Keratinocyte (primary cell): ENCODE measurements at regions not wholly inside any gene's neighbourhood (a gene's known extent, or its start where the extent isn't known, plus 50 kb on each side); places are given as distances from the start of the nearest gene placed in this dataset.

Experiments used
- DNase-seq: peaks from one replicate; pipeline ENCODE4 v3.0.0-alpha.2; 2011; ENCODE audit warnings: low read depth, missing footprints, low spot score
- FAIRE-seq: peaks from 2 replicates; lab custom pipeline; 2011; peaks lifted over from hg19 to GRCh38; lab: Jason Lieb, UNC
- H2AFZ ChIP-seq: 2 replicates; pipeline ENCODE4 v1.6.0; 2012; ENCODE audit warnings: low read length, control low read depth, inconsistent platforms; ENCODE audit not compliant: control insufficient read depth
- H3K27ac ChIP-seq: 2 replicates; pipeline ENCODE4 v1.5.1; 2011; ENCODE audit warnings: low read length; ENCODE audit not compliant: control insufficient read depth, insufficient read depth
- H3K27me3 ChIP-seq: 3 replicates; pipeline ENCODE4 v1.6.0; 2011; ENCODE audit warnings: low read length; ENCODE audit not compliant: control insufficient read depth, insufficient read depth; ENCODE audit errors: extremely low read depth
- H3K36me3 ChIP-seq, 2 experiments: 2 replicates in 1 of 2; 3 replicates in 1 of 2; pipeline ENCODE4 v1.5.1; 2011; ENCODE audit warnings: low read length in 2 of 2, mild to moderate bottlenecking in 1 of 2; ENCODE audit not compliant: control insufficient read depth in 2 of 2, insufficient read depth in 2 of 2; ENCODE audit errors: extremely low read depth in 1 of 2
- H3K4me1 ChIP-seq: 3 replicates; pipeline ENCODE4 v1.5.1; 2011; ENCODE audit warnings: low read length; ENCODE audit not compliant: control insufficient read depth, insufficient read depth; ENCODE audit errors: extremely low read depth
- H3K4me2 ChIP-seq: 3 replicates; pipeline ENCODE4 v1.6.0; 2011; ENCODE audit warnings: low read depth, low read length; ENCODE audit not compliant: control insufficient read depth, insufficient read depth; ENCODE audit errors: extremely low read depth
- H3K4me3 ChIP-seq, 3 experiments: fragments of 200-600 bp in 1 of 3; sonication (generic) in 1 of 3; 2 replicates in 2 of 3; 3 replicates in 1 of 3; pipeline ENCODE4 v1.5.1; 2011 to 2016; ENCODE audit warnings: low read length in 3 of 3, mild to moderate bottlenecking in 3 of 3, control low read depth in 2 of 3, inconsistent platforms in 1 of 3, low read depth in 1 of 3, mixed read lengths in 1 of 3, mixed run types in 1 of 3, moderate library complexity in 1 of 3; ENCODE audit not compliant: control insufficient read depth in 2 of 3, insufficient read depth in 2 of 3; ENCODE audit errors: extremely low read depth in 1 of 3
- H3K79me2 ChIP-seq: 2 replicates; pipeline ENCODE4 v1.6.0; 2012; ENCODE audit warnings: low read length; ENCODE audit not compliant: control insufficient read depth, insufficient read depth
- H3K9ac ChIP-seq: 3 replicates; pipeline ENCODE4 v1.6.0; 2011; ENCODE audit warnings: low read length; ENCODE audit not compliant: control insufficient read depth, insufficient read depth; ENCODE audit errors: extremely low read depth
- H3K9me1 ChIP-seq: 3 replicates; pipeline ENCODE4 v1.6.0; 2011; ENCODE audit warnings: low read length; ENCODE audit not compliant: control insufficient read depth, insufficient read depth; ENCODE audit errors: extremely low read depth
- H3K9me3 ChIP-seq: 2 replicates; pipeline ENCODE4 v1.5.1; 2012; ENCODE audit warnings: low read depth, low read length; ENCODE audit not compliant: control insufficient read depth
- H4K20me1 ChIP-seq: 3 replicates; pipeline ENCODE4 v1.6.0; 2011; ENCODE audit warnings: low read length; ENCODE audit not compliant: control insufficient read depth, insufficient read depth; ENCODE audit errors: extremely low read depth
- CTCF ChIP-seq, 3 experiments: IDR thresholded peaks in 1 of 3; conservative IDR thresholded peaks in 1 of 3; optimal IDR thresholded peaks in 1 of 3; 2 replicates in 2 of 3; 3 replicates in 1 of 3; pipeline versions ENCODE3 to v1.5.1; 2011; ENCODE audit warnings: low read length in 3 of 3, mild to moderate bottlenecking in 3 of 3, moderate library complexity in 2 of 3, control low read depth in 1 of 3, inconsistent platforms in 1 of 3; ENCODE audit not compliant: insufficient read depth in 2 of 3; ENCODE audit errors: extremely low read depth in 1 of 3
- EZH2 ChIP-seq: IDR thresholded peaks from one replicate; pipeline ENCODE4 v1.6.1; 2012; ENCODE audit warnings: inconsistent platforms, mild to moderate bottlenecking, low read length, moderate library complexity
- dilution Hi-C: fragments of 300-500 bp; cut with MboI; formaldehyde crosslinking; loops from one replicate; pipeline ENCODE4 v1.7.0; 2020; ENCODE audit warnings: low sequenced_read_pairs; ENCODE audit not compliant: extremely low pct_ligation_motif_present

- DNase-seq (no peak), FAIRE-seq (no peak)
- H4K20me1 ChIP-seq, result no peaks in the 10 kb centered on the region
- no peak overlapping the region for H3K4me3 ChIP-seq
- TF ChIP-seq EZH2 (no peak), CTCF (optimal IDR thresholded peaks at IDR 0.05 in 1 of 3, IDR thresholded peaks at IDR 0.05 in 1 of 3, conservative IDR thresholded peaks at IDR 0.05 in 1 of 3; ENCODE audit: extremely low read depth in 1 of 3, insufficient read depth in 2 of 3, low read length in 3 of 3) (no peak)
- no peak overlapping the region for H3K4me2 ChIP-seq
- H3K36me3 ChIP-seq, result no peaks in the 10 kb centered on the region
- H3K79me2 ChIP-seq, result no peaks in the 10 kb centered on the region
- H3K9me1 ChIP-seq, result no peaks in the 10 kb centered on the region
- H3K27ac ChIP-seq, result no peak overlapping the region
- no peak overlapping the region for H2AFZ ChIP-seq
- dilution Hi-C loops, result no loop called here
- no peaks in the 10 kb centered on the region for H3K9me3 ChIP-seq
- no peaks in the 10 kb centered on the region for H3K27me3 ChIP-seq
- no peak overlapping the region for H3K9ac ChIP-seq
- H3K4me1 ChIP-seq, result no peaks in the 10 kb centered on the region
These were observed 296.0 kb upstream of the SFRP2 start for GRCh38 chr4:154084864-154085263.

DNA sequence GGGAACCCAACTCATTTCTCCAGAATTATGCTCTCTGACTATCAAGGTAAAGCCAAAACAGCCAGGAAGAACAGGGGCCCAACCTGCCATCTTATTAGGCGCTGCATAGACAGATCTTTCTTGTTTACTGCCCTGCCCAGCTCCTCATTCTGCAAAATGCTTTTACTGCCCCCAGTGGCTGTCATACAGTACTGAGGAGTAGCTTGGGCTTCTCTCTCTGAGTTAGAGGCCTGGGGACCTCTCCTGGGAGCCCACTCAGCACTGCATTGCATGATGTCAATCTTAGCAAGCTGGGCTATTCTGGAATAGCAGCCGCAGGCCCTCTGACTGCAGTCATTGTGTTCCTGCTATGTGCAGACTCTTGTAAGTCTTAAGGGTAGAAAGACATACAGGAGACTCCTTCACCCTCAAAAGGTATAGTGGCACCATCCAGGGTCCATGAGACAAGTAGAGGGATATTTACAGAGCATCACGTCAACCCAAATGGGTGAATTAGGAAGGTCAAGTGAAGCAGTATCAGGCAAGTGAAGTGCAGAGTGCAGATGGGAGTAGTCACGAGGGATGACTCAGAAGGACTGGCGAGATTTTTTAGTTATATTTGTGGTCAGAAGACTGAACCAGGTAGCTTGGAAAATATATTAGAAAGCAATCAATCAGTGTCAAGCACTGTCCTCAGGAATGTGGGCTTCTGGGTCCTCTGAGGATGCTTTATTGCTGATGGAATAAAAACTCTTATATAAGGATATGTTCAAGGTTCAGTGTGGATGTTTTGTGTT lies 294.1 kb upstream of the SFRP2 start:
- Histone ChIP-seq H3K4me3 (no peak overlapping the region), H3K4me2 (no peak overlapping the region), H3K9me1 (no peaks in the 10 kb centered on the region), H3K9me3 (no peaks in the 10 kb centered on the region), H3K9ac (no peak overlapping the region), H3K79me2 (no peaks in the 10 kb centered on the region), H3K27ac (no peak overlapping the region), H3K27me3 (no peaks in the 10 kb centered on the region), H2AFZ (no peak overlapping the region), H3K4me1 (no peaks in the 10 kb centered on the region), H3K36me3 (no peaks in the 10 kb centered on the region), H4K20me1 (no peaks in the 10 kb centered on the region)
- DNase-seq (no peak), FAIRE-seq (no peak)
- dilution Hi-C loops, result no loop called here
- no peak for TF ChIP-seq EZH2
- peak; percentile 32 to 58 (median 32) for TF ChIP-seq CTCF (optimal IDR thresholded peaks at IDR 0.05 in 1 of 3, IDR thresholded peaks at IDR 0.05 in 1 of 3, conservative IDR thresholded peaks at IDR 0.05 in 1 of 3; ENCODE audit: extremely low read depth in 1 of 3, insufficient read depth in 2 of 3, low read length in 3 of 3)
